ENCODE measurements at regions not wholly inside any gene's neighbourhood (a gene's known extent, or its start where the extent isn't known, plus 50 kb on each side); places are given as distances from the start of the nearest gene placed in this dataset.
A peak's percentile ranks its signal among the peaks of the same experiment; 100 is the strongest.
"Not testable (repeated sequence)": the region's sequence is repeated elsewhere in the genome, so short reads cannot be mapped to it uniquely, and the experiment has no call there.

GRCh38 chr2:190005513-190005912, 57.0 kb downstream of the MSTN start:
- DNase-seq (ENCODE audit: extremely low read depth, low read depth) = no peak

GRCh38 chr2:189999661-190000060, 62.9 kb downstream of the MSTN start:
- no peak for DNase-seq (ENCODE audit: extremely low read depth, low read depth)

- not testable (repeated sequence) for DNase-seq (ENCODE audit: extremely low read depth, low read depth)
Observed at GRCh38 chr2:189998665-189999064, 63.9 kb downstream of the MSTN start.

GRCh38 chr2:189997016-189997415, 65.5 kb downstream of the MSTN start:
- no peak for DNase-seq (ENCODE audit: extremely low read depth, low read depth)

- no peak for DNase-seq (ENCODE audit: extremely low read depth, low read depth)
Observed at GRCh38 chr2:189995679-189996078, 66.8 kb downstream of the MSTN start.

- DNase-seq (ENCODE audit: extremely low read depth, low read depth) = peak; percentile 12
Observed at GRCh38 chr2:189982780-189983394, 79.6 kb downstream of the MSTN start.

- DNase-seq (ENCODE audit: extremely low read depth, low read depth) = no peak
Observed at GRCh38 chr2:189982087-189982486, 80.4 kb downstream of the MSTN start.

GRCh38 chr2:189976488-189976887, 86.0 kb downstream of the MSTN start:
- not testable (repeated sequence) for DNase-seq (ENCODE audit: extremely low read depth, low read depth)

- DNase-seq (ENCODE audit: extremely low read depth, low read depth) = no peak
Observed at GRCh38 chr2:189960346-189960745, 102.2 kb downstream of the MSTN start.

- no peak for DNase-seq (ENCODE audit: extremely low read depth, low read depth)
Observed at GRCh38 chr2:189959450-189959849, 103.1 kb downstream of the MSTN start.

GRCh38 chr2:189954989-189955388, 107.5 kb downstream of the MSTN start:
- no peak for DNase-seq (ENCODE audit: extremely low read depth, low read depth)

- DNase-seq (ENCODE audit: extremely low read depth, low read depth) = no peak
Observed at GRCh38 chr2:189952536-189953109, 109.9 kb downstream of the MSTN start.

GRCh38 chr2:189951791-189952535, 110.6 kb downstream of the MSTN start:
- DNase-seq (ENCODE audit: extremely low read depth, low read depth) = no peak

GRCh38 chr2:189943009-189943408, 119.5 kb downstream of the MSTN start:
- DNase-seq (ENCODE audit: extremely low read depth, low read depth) = no peak

- DNase-seq (ENCODE audit: extremely low read depth, low read depth) = no peak
Observed at GRCh38 chr2:189940913-189941312, 121.6 kb downstream of the MSTN start.

GRCh38 chr2:189937691-189938090, 124.8 kb downstream of the MSTN start:
- no peak for DNase-seq (ENCODE audit: extremely low read depth, low read depth)

- peak; percentile 40 for DNase-seq (ENCODE audit: extremely low read depth, low read depth)
Observed at GRCh38 chr2:189933911-189934399, 128.6 kb downstream of the MSTN start.

GRCh38 chr2:189933041-189933440, 129.5 kb downstream of the MSTN start:
- no peak for DNase-seq (ENCODE audit: extremely low read depth, low read depth)

GRCh38 chr2:189927823-189928222, 134.7 kb downstream of the MSTN start:
- no peak for DNase-seq (ENCODE audit: extremely low read depth, low read depth)

Measured in NCI-H460 (cell line).